K562 (cell line): ENCODE measurements at regions not wholly inside any gene's neighbourhood (a gene's known extent, or its start where the extent isn't known, plus 50 kb on each side); places are given as distances from the start of the nearest gene placed in this dataset.

Source experiments
- ATAC-seq: fragments of 200-7000 bp; cut with Tn5 transposase; 3 replicates; pipeline ENCODE4 v1.9.1; 2020; ENCODE audit warnings: moderate library complexity
- BruUV-seq: library from RNA; stranded (reverse); fragments of 400-500 nt; replicated peaks from 2 replicates; lab custom pipeline; 2021; lab: Mats Ljungman, UMichigan
- CTCF ChIA-PET: fragments of 300-600 bp; formaldehyde crosslinking; extraction: SDS; loops from one replicate; lab custom pipeline; 2021; ENCODE audit warnings: low intra/inter-chr PET ratio; lab: Yijun Ruan, JAX
- POLR2A ChIA-PET: fragments of 300-600, 350-650 bp; sonication (Branson Sonifier 250); formaldehyde crosslinking; extraction: SDS; loops from one replicate; lab custom pipeline; 2021; ENCODE audit warnings: antibody characterized with exemption, inconsistent platforms; lab: Yijun Ruan, JAX
- DNase-seq, 4 experiments: peaks; one replicate each; pipeline versions ENCODE4 v3.0.0 to v3.0.0-alpha.2; 2011 to 2018; ENCODE audit warnings: low spot score in 3 of 4, mixed read lengths in 3 of 4; ENCODE audit errors: extremely low read depth in 1 of 4
- FAIRE-seq: peaks from 2 replicates; lab custom pipeline; 2011; peaks lifted over from hg19 to GRCh38; lab: Jason Lieb, UNC
- H2AFZ ChIP-seq: 2 replicates; pipeline ENCODE4 v1.6.0; 2011; ENCODE audit warnings: low read depth, low read length, control low read depth, inconsistent platforms
- H3K27ac ChIP-seq: fragments of 200-600 bp; 3 replicates; pipeline ENCODE4 v1.8.0; 2011; ENCODE audit warnings: low read depth, mild to moderate bottlenecking, control low read depth, inconsistent platforms, low read length, moderate library complexity, mixed read lengths; ENCODE audit errors: extremely low read depth
- H3K27me3 ChIP-seq, 2 experiments: fragments of 300-600 bp in 1 of 2; 2 replicates in 1 of 2; 3 replicates in 1 of 2; pipeline versions ENCODE4 v1.6.0 to v1.8.0; 2011; ENCODE audit warnings: inconsistent platforms in 2 of 2, low read length in 2 of 2, mild to moderate bottlenecking in 1 of 2, mixed read lengths in 1 of 2, moderate library complexity in 1 of 2; ENCODE audit not compliant: control insufficient read depth in 2 of 2, insufficient read depth in 2 of 2
- H3K36me3 ChIP-seq: fragments of 300-600 bp; 3 replicates; pipeline ENCODE4 v1.8.0; 2011; ENCODE audit warnings: mild to moderate bottlenecking, low read length, inconsistent platforms; ENCODE audit not compliant: control insufficient read depth, insufficient read depth
- H3K4me1 ChIP-seq, 2 experiments: fragments of 200-600 bp in 1 of 2; replicated peaks in 1 of 2; 2 replicates in 1 of 2; 3 replicates in 1 of 2; pipeline versions ENCODE4 v1.5.1 to v1.8.0; 2011; ENCODE audit warnings: inconsistent platforms in 2 of 2, low read length in 2 of 2, mild to moderate bottlenecking in 1 of 2, mixed read lengths in 1 of 2, moderate library complexity in 1 of 2; ENCODE audit not compliant: control insufficient read depth in 2 of 2, insufficient read depth in 2 of 2
- H3K4me2 ChIP-seq: 2 replicates; pipeline ENCODE4 v1.6.1; 2011; ENCODE audit warnings: low read length, control low read depth, inconsistent platforms, mixed read lengths; ENCODE audit not compliant: insufficient read depth
- H3K4me3 ChIP-seq: fragments of 200-600 bp; sonication (generic), shearing (Covaris generic); 2 replicates; pipeline ENCODE4 v1.5.1; 2016; ENCODE audit warnings: control low read depth, inconsistent platforms
- H3K79me2 ChIP-seq: fragments of 200-600 bp; 3 replicates; pipeline ENCODE4 v1.8.0; 2011; ENCODE audit warnings: low read length, inconsistent platforms; ENCODE audit not compliant: control insufficient read depth, insufficient read depth
- H3K9ac ChIP-seq, 2 experiments: 2 replicates each; pipeline versions ENCODE4 v1.6.0 to v1.6.1; 2011; ENCODE audit warnings: low read depth in 2 of 2, low read length in 2 of 2, control low read depth in 1 of 2, inconsistent platforms in 1 of 2, mild to moderate bottlenecking in 1 of 2, mixed read lengths in 1 of 2; ENCODE audit not compliant: insufficient read depth in 1 of 2
- H3K9me1 ChIP-seq: one replicate; pipeline ENCODE4 v1.6.0; 2011; ENCODE audit warnings: inconsistent platforms, mild to moderate bottlenecking, low read length, moderate library complexity; ENCODE audit not compliant: control insufficient read depth, insufficient read depth
- H3K9me3 ChIP-seq: replicated peaks from 2 replicates; pipeline ENCODE4 v1.5.1; 2011; ENCODE audit warnings: low read depth, low read length, inconsistent platforms; ENCODE audit not compliant: control insufficient read depth, insufficient read depth
- H4K20me1 ChIP-seq: replicated peaks from 2 replicates; pipeline ENCODE4 v1.6.1; 2011; ENCODE audit warnings: low read length, inconsistent platforms, mixed read lengths; ENCODE audit not compliant: control insufficient read depth, insufficient read depth
- AFF1 ChIP-seq, 2 experiments: fragments of 450-650 bp; IDR thresholded peaks; 2 replicates each; pipeline ENCODE4 v1.6.1; 2018; ENCODE audit warnings: mild to moderate bottlenecking in 2 of 2, low read depth in 1 of 2; ENCODE audit not compliant: partially characterized antibody in 2 of 2
- CBFA2T2 ChIP-seq: fragments of 450-650 bp; conservative IDR thresholded peaks from 2 replicates; pipeline ENCODE4 v1.6.1; 2017; ENCODE audit warnings: mild to moderate bottlenecking
- DACH1 ChIP-seq: fragments of 450-650 bp; IDR thresholded peaks from 2 replicates; pipeline ENCODE4 v1.6.1; 2018; ENCODE audit not compliant: partially characterized antibody
- KDM2B ChIP-seq: fragments of 250-450 bp; sonication (Bioruptor Pico); IDR thresholded peaks from 2 replicates; pipeline ENCODE4 v1.8.0; 2021; ENCODE audit warnings: mild to moderate bottlenecking, moderate library complexity
- KDM5B ChIP-seq: fragments of 200-600 bp; sonication (generic); IDR thresholded peaks from 2 replicates; pipeline ENCODE4 v1.6.1; 2012; ENCODE audit warnings: low read depth, mild to moderate bottlenecking, moderate library complexity, low read length, control low read depth, inconsistent platforms; ENCODE audit not compliant: insufficient replicate concordance
- NFYB ChIP-seq: IDR thresholded peaks from 2 replicates; pipeline ENCODE4 v1.6.1; 2011; ENCODE audit warnings: mild to moderate bottlenecking, moderate library complexity; ENCODE audit not compliant: insufficient read length; ENCODE audit errors: extremely low read depth
- TBP ChIP-seq: optimal IDR thresholded peaks from 2 replicates; pipeline ENCODE3; 2011; ENCODE audit warnings: low read depth, low read length, improper control_type of control experiment
- ZBTB5 ChIP-seq: fragments of 450-650 bp; IDR thresholded peaks from 2 replicates; pipeline ENCODE4 v1.6.1; 2017; ENCODE audit warnings: antibody characterized with exemption
- ZBTB8A ChIP-seq: fragments of 450-650 bp; IDR thresholded peaks from 2 replicates; pipeline ENCODE4 v1.6.1; 2018; ENCODE audit warnings: mild to moderate bottlenecking, moderate library complexity; ENCODE audit not compliant: partially characterized antibody
- ZNF23 ChIP-seq: fragments of 250-450 bp; sonication (Bioruptor Pico); IDR thresholded peaks from 2 replicates; pipeline ENCODE4 v1.4.0; 2020; ENCODE audit warnings: mild to moderate bottlenecking
- WGBS: fragments of 100-300 bp; shearing (Covaris generic); methylation state at CpG from one replicate; pipeline ENCODE4 v1.1.6; 2016; ENCODE audit warnings: low coverage, mixed read lengths; ENCODE audit not compliant: insufficient coverage; ENCODE audit errors: missing lambda C conversion rate; 5-methylcytosine and 5-hydroxymethylcytosine counted together
- in situ Hi-C: fragments of 300-500 bp; cut with MboI; formaldehyde crosslinking; loops from 4 replicates; pipeline ENCODE4 v1.15.0; 2018; ENCODE audit warnings: inconsistent platforms, mixed read lengths
- intact Hi-C: fragments of 100-400 bp; cut with micrococcal nuclease; formaldehyde crosslinking; loops from 2 replicates; pipeline ENCODE4 v1.14.2; 2022

- TF ChIP-seq KDM2B (no peak), NFYB (no peak), KDM5B (no peak), ZBTB8A (no peak), TBP (no peak), CBFA2T2 (no peak)
These were observed 212.1 kb downstream of the BMP2 start (continued) for GRCh38 chr20:6979621-6980020.

GRCh38 chr20:6993011-6993410 lies 225.5 kb downstream of the BMP2 start:
- in situ Hi-C loops (no loop called here), intact Hi-C loops (no loop called here)
- ATAC-seq (no peak), DNase-seq (no peak), FAIRE-seq (no peak)
- Histone ChIP-seq H3K4me3 (no peak overlapping the region), H3K27me3 (no peaks in the 10 kb centered on the region), H4K20me1 (no peaks in the 10 kb centered on the region), H2AFZ (no peak overlapping the region), H3K9me1 (no peaks in the 10 kb centered on the region), H3K9me3 (no peaks in the 10 kb centered on the region), H3K4me2 (no peak overlapping the region), H3K36me3 (no peaks in the 10 kb centered on the region), H3K79me2 (no peaks in the 10 kb centered on the region), H3K9ac (no peak overlapping the region), H3K4me1 (no peaks in the 10 kb centered on the region), H3K27ac (no peak overlapping the region)
- CTCF ChIA-PET: no interaction called here
- BruUV-seq: no TSS peak
- POLR2A ChIA-PET: interaction anchor here (0.6 kb wide), 1 partner anchor 858 kb away, joined by 3 read pairs; no protein-coding TSS in a partner anchor
- WGBS: 0% methylated on average over 2 of the region's 2 CpGs
- TF ChIP-seq DACH1 (no peak), ZBTB5 (no peak), AFF1 (IDR thresholded peaks at IDR 0.05; ENCODE audit: low read depth in 1 of 2, partially characterized antibody in 2 of 2) (no peak), ZNF23 (CRISPR knock-in tag) (no peak)
